Smooth muscle cell (in vitro differentiated cells): ENCODE measurements at regions not wholly inside any gene's neighbourhood (a gene's known extent, or its start where the extent isn't known, plus 50 kb on each side); places are given as distances from the start of the nearest gene placed in this dataset.

Experiments
- DNase-seq: peaks from one replicate; lab custom pipeline; 2025; ENCODE audit not compliant: unreplicated experiment; lab: John Stamatoyannopoulos, UW
- H2AFZ ChIP-seq: fragments of 200-600 bp; sonication (generic); 2 replicates; pipeline ENCODE4 v1.6.0; 2016; ENCODE audit warnings: antibody characterized with exemption, low read depth, mild to moderate bottlenecking
- H3F3A ChIP-seq: fragments of 200-600 bp; sonication (generic); 2 replicates; pipeline ENCODE4 v1.6.0; 2017; ENCODE audit warnings: antibody characterized with exemption, low read depth
- H3K27ac ChIP-seq: fragments of 200-600 bp; sonication (generic); 2 replicates; pipeline ENCODE4 v1.5.1; 2016; ENCODE audit warnings: low read depth, mild to moderate bottlenecking
- H3K27me3 ChIP-seq: fragments of 200-600 bp; sonication (generic); 2 replicates; pipeline ENCODE4 v1.6.1; 2016; ENCODE audit warnings: low read depth, mild to moderate bottlenecking
- H3K36me3 ChIP-seq: fragments of 200-600 bp; sonication (generic); 2 replicates; pipeline ENCODE4 v1.5.1; 2016; ENCODE audit warnings: low read depth
- H3K4me1 ChIP-seq: fragments of 200-600 bp; sonication (generic); 2 replicates; pipeline ENCODE4 v1.5.1; 2016; ENCODE audit warnings: low read depth
- H3K4me2 ChIP-seq: fragments of 200-600 bp; sonication (generic); 2 replicates; pipeline ENCODE4 v1.6.0; 2016; ENCODE audit warnings: mild to moderate bottlenecking
- H3K4me3 ChIP-seq: fragments of 200-600 bp; sonication (generic); 2 replicates; pipeline ENCODE4 v1.5.1; 2016; ENCODE audit warnings: mild to moderate bottlenecking
- H3K79me2 ChIP-seq: fragments of 200-600 bp; sonication (generic); 2 replicates; pipeline ENCODE4 v1.6.0; 2016; ENCODE audit warnings: low read depth, mild to moderate bottlenecking
- H3K9ac ChIP-seq: fragments of 200-600 bp; sonication (generic); 2 replicates; pipeline ENCODE4 v1.6.0; 2016; ENCODE audit warnings: low read depth
- H3K9me3 ChIP-seq: fragments of 200-600 bp; sonication (generic); replicated peaks from 2 replicates; pipeline ENCODE4 v1.5.1; 2016; ENCODE audit warnings: low read depth
- H4K20me1 ChIP-seq: fragments of 200-600 bp; sonication (generic); 2 replicates; pipeline ENCODE4 v1.6.0; 2016; ENCODE audit warnings: low read depth
- WGBS: methylation state at CpG from one replicate; pipeline ENCODE4 v1.1.7; 2016; ENCODE audit warnings: low lambda C conversion rate; 5-methylcytosine and 5-hydroxymethylcytosine counted together
- TF ChIP-seq, protein P1 (sequence below): fragments of 200-600 bp; sonication (generic); IDR thresholded peaks from 2 replicates; pipeline ENCODE4 v1.5.1; 2017; ENCODE audit warnings: borderline replicate concordance, mild to moderate bottlenecking, antibody characterized with exemption; ENCODE audit not compliant: insufficient read depth, poor library complexity, severe bottlenecking

- no peak for DNase-seq
- H3K79me2 ChIP-seq = no peaks in the 10 kb centered on the region
- H3K27me3 ChIP-seq = no peaks in the 10 kb centered on the region
- H3K9me3 ChIP-seq = no peaks in the 10 kb centered on the region
- H2AFZ ChIP-seq = no peak overlapping the region
- 91% methylated on average over 5 of the region's 5 CpGs for WGBS
- no peaks in the 10 kb centered on the region for H4K20me1 ChIP-seq
- no peak overlapping the region for H3K27ac ChIP-seq
- H3K36me3 ChIP-seq = no peaks in the 10 kb centered on the region
- H3K4me3 ChIP-seq = no peak overlapping the region
- H3K4me2 ChIP-seq = no peak overlapping the region
- TF ChIP-seq, protein P1, sequence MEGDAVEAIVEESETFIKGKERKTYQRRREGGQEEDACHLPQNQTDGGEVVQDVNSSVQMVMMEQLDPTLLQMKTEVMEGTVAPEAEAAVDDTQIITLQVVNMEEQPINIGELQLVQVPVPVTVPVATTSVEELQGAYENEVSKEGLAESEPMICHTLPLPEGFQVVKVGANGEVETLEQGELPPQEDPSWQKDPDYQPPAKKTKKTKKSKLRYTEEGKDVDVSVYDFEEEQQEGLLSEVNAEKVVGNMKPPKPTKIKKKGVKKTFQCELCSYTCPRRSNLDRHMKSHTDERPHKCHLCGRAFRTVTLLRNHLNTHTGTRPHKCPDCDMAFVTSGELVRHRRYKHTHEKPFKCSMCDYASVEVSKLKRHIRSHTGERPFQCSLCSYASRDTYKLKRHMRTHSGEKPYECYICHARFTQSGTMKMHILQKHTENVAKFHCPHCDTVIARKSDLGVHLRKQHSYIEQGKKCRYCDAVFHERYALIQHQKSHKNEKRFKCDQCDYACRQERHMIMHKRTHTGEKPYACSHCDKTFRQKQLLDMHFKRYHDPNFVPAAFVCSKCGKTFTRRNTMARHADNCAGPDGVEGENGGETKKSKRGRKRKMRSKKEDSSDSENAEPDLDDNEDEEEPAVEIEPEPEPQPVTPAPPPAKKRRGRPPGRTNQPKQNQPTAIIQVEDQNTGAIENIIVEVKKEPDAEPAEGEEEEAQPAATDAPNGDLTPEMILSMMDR = no peak
- H3K4me1 ChIP-seq = no peaks in the 10 kb centered on the region
- H3F3A ChIP-seq = no peaks in the 10 kb centered on the region
- no peak overlapping the region for H3K9ac ChIP-seq
Observed at GRCh38 chr19:29048873-29049272, 164.1 kb downstream of the UQCRFS1 start.

GRCh38 chr19:29045679-29046254 lies 167.2 kb downstream of the UQCRFS1 start:
- TF ChIP-seq, protein P1 = no peak
- DNase-seq = no peak
- no peaks in the 10 kb centered on the region for H3K27me3 ChIP-seq
- H3F3A ChIP-seq = no peaks in the 10 kb centered on the region
- no peaks in the 10 kb centered on the region for H4K20me1 ChIP-seq
- no peak overlapping the region for H3K4me2 ChIP-seq
- H3K4me3 ChIP-seq = no peak overlapping the region
- no peak overlapping the region for H3K9ac ChIP-seq
- H3K9me3 ChIP-seq = no peaks in the 10 kb centered on the region
- H2AFZ ChIP-seq = no peak overlapping the region
- H3K4me1 ChIP-seq = peaks cover 8% of the 10 kb centered on the region
- H3K36me3 ChIP-seq = no peaks in the 10 kb centered on the region
- 66% methylated on average over 7 of the region's 7 CpGs for WGBS
- H3K79me2 ChIP-seq = no peaks in the 10 kb centered on the region
- no peak overlapping the region for H3K27ac ChIP-seq

DNA sequence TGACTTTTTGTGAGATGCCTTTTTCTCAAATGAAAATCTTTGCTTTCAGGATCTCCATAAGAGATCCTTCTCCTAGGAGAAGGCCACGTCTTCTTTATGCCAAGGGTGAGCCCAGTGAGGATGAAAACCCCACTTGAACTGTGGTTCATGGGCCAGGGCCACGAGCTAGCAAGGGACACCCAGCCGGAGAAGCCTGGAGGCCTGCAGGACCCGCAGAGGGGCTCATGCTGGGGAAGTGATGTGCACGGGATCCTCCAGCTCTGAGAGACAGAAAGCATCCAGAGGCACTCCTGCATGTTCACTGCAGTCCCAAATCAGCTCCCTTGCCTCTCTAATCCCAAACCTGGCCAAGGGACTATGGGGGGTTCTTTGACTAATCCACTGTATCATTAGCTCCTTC lies 168.9 kb downstream of the UQCRFS1 start:
- Histone ChIP-seq H3K4me1 (peaks cover 11% of the 10 kb centered on the region), H3K36me3 (no peaks in the 10 kb centered on the region), H3K4me2 (no peak overlapping the region), H3K4me3 (no peak overlapping the region), H3F3A (no peaks in the 10 kb centered on the region), H3K27me3 (no peaks in the 10 kb centered on the region), H3K9ac (no peak overlapping the region), H3K79me2 (no peaks in the 10 kb centered on the region), H3K9me3 (no peaks in the 10 kb centered on the region), H2AFZ (no peak overlapping the region), H3K27ac (no peak overlapping the region), H4K20me1 (no peaks in the 10 kb centered on the region)
- no peak for DNase-seq
- TF ChIP-seq, protein P1 = no peak
- WGBS = 90% methylated on average over 5 of the region's 5 CpGs

- 88% methylated on average over 2 of the region's 2 CpGs for WGBS
- no peaks in the 10 kb centered on the region for H3F3A ChIP-seq
Observed at GRCh38 chr19:29042450-29042849, 170.5 kb downstream of the UQCRFS1 start.

More at GRCh38 chr19:29042450-29042849, 170.5 kb downstream of the UQCRFS1 start:
- no peak overlapping the region for H2AFZ ChIP-seq
- H3K79me2 ChIP-seq = no peaks in the 10 kb centered on the region
- no peaks in the 10 kb centered on the region for H4K20me1 ChIP-seq
- no peak overlapping the region for H3K4me3 ChIP-seq
- no peak for DNase-seq
- H3K4me2 ChIP-seq = no peak overlapping the region
- H3K27me3 ChIP-seq = no peaks in the 10 kb centered on the region
- H3K9me3 ChIP-seq = no peaks in the 10 kb centered on the region
- no peaks in the 10 kb centered on the region for H3K36me3 ChIP-seq
- H3K4me1 ChIP-seq = peaks cover 11% of the 10 kb centered on the region
- no peak overlapping the region for H3K9ac ChIP-seq
- no peak overlapping the region for H3K27ac ChIP-seq
- TF ChIP-seq, protein P1 = no peak
